GM12865 (cell line): ENCODE measurements at regions not wholly inside any gene's neighbourhood (a gene's known extent, or its start where the extent isn't known, plus 50 kb on each side); places are given as distances from the start of the nearest gene placed in this dataset.

ENCODE experiments used
- DNase-seq: peaks from one replicate; pipeline ENCODE4 v3.0.0; 2010; ENCODE audit warnings: low read depth
- H3K4me3 ChIP-seq: 2 replicates; pipeline ENCODE4 v1.5.1; 2011; ENCODE audit warnings: mild to moderate bottlenecking, low read depth, low read length, control low read depth
- CTCF ChIP-seq: IDR thresholded peaks from 2 replicates; pipeline ENCODE4 v1.5.1; 2011; ENCODE audit warnings: low read length, control low read depth, low read depth, inconsistent platforms; ENCODE audit not compliant: insufficient read depth; ENCODE audit errors: missing control alignments

GRCh38 chr11:97964332-97965004 is 1056.3 kb upstream of the CNTN5 start:
- no peak overlapping the region for H3K4me3 ChIP-seq
- no peak for DNase-seq
- TF ChIP-seq CTCF = no peak

GRCh38 chr11:97965849-97966646 is 1054.7 kb upstream of the CNTN5 start:
- no peak for DNase-seq

GRCh38 chr11:97966901-97967300 is 1053.8 kb upstream of the CNTN5 start:
- TF ChIP-seq CTCF = no peak
- no peak overlapping the region for H3K4me3 ChIP-seq
- no peak for DNase-seq

More at GRCh38 chr11:97965849-97966646, 1054.7 kb upstream of the CNTN5 start:
- no peak overlapping the region for H3K4me3 ChIP-seq
- TF ChIP-seq CTCF = no peak

GRCh38 chr11:97968071-97968470 is 1052.7 kb upstream of the CNTN5 start:
- no peak overlapping the region for H3K4me3 ChIP-seq
- no peak for TF ChIP-seq CTCF
- DNase-seq = no peak

- DNase-seq = no peak
- TF ChIP-seq CTCF = no peak
- no peak overlapping the region for H3K4me3 ChIP-seq
Observed at GRCh38 chr11:97972731-97973130, 1048.0 kb upstream of the CNTN5 start.

- no peak for TF ChIP-seq CTCF
- DNase-seq = no peak
- H3K4me3 ChIP-seq = no peak overlapping the region
Observed at GRCh38 chr11:97973352-97973857, 1047.3 kb upstream of the CNTN5 start.
